HFFc6 (cell line): ENCODE measurements at regions not wholly inside any gene's neighbourhood (a gene's known extent, or its start where the extent isn't known, plus 50 kb on each side); places are given as distances from the start of the nearest gene placed in this dataset.
"Not testable (repeated sequence)": the region's sequence is repeated elsewhere in the genome, so short reads cannot be mapped to it uniquely, and the experiment has no call there.

Source experiments
- DNase-seq: peaks from one replicate; pipeline ENCODE4 v3.0.0-alpha.2; 2018
- H3K27ac Mint-ChIP-seq: 2 replicates; pipeline ENCODE4 v1.8.0; 2020; ENCODE audit warnings: mild to moderate bottlenecking, mixed read lengths
- H3K27me3 Mint-ChIP-seq: 2 replicates; pipeline ENCODE4 v1.8.0; 2021; ENCODE audit warnings: mild to moderate bottlenecking, moderate library complexity, mixed read lengths; ENCODE audit not compliant: insufficient read depth
- H3K36me3 Mint-ChIP-seq: 2 replicates; pipeline ENCODE4 v1.8.0; 2021; ENCODE audit warnings: low read depth, mixed read lengths
- H3K4me1 Mint-ChIP-seq: 2 replicates; pipeline ENCODE4 v1.8.0; 2020; ENCODE audit warnings: low read depth, mixed read lengths
- H3K4me3 Mint-ChIP-seq: 2 replicates; pipeline ENCODE4 v1.8.0; 2020; ENCODE audit warnings: mild to moderate bottlenecking, moderate library complexity, mixed read lengths
- H3K9me3 Mint-ChIP-seq: 2 replicates; pipeline ENCODE4 v1.8.0; 2020; ENCODE audit warnings: mild to moderate bottlenecking, mixed read lengths
- TF ChIP-seq, protein P1 (sequence below): fragments of 200-600 bp; sonication (generic); IDR thresholded peaks from 2 replicates; pipeline ENCODE4 v1.5.0; 2021; ENCODE audit warnings: antibody characterized with exemption, mild to moderate bottlenecking

DNA sequence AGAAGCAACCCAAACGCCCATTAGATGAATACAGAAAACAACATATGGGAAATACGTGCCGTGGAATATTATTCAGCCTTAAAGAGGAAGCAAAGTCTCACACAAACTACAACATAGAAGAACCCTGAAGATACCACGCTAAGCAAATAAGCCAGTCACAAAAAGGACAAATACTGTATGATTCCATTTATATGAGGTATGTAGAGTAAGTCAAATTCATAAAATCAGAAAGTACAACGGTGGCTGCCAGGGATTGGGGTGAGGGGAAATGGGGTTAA, 54.2 kb downstream of the SIPA1L2 start:
- H3K4me3 Mint-ChIP-seq = no peak overlapping the region
- no peaks in the 10 kb centered on the region for H3K4me1 Mint-ChIP-seq
- no peak for DNase-seq
- H3K36me3 Mint-ChIP-seq = peaks cover 4% of the 10 kb centered on the region; the same call in 1 of the 2 replicates
- H3K9me3 Mint-ChIP-seq = peaks cover 18% of the 10 kb centered on the region
- TF ChIP-seq, protein P1, sequence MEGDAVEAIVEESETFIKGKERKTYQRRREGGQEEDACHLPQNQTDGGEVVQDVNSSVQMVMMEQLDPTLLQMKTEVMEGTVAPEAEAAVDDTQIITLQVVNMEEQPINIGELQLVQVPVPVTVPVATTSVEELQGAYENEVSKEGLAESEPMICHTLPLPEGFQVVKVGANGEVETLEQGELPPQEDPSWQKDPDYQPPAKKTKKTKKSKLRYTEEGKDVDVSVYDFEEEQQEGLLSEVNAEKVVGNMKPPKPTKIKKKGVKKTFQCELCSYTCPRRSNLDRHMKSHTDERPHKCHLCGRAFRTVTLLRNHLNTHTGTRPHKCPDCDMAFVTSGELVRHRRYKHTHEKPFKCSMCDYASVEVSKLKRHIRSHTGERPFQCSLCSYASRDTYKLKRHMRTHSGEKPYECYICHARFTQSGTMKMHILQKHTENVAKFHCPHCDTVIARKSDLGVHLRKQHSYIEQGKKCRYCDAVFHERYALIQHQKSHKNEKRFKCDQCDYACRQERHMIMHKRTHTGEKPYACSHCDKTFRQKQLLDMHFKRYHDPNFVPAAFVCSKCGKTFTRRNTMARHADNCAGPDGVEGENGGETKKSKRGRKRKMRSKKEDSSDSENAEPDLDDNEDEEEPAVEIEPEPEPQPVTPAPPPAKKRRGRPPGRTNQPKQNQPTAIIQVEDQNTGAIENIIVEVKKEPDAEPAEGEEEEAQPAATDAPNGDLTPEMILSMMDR = no peak
- no peak overlapping the region for H3K27ac Mint-ChIP-seq
- H3K27me3 Mint-ChIP-seq = no peaks in the 10 kb centered on the region

- Mint-ChIP-seq H3K27me3 (no peaks in the 10 kb centered on the region), H3K9me3 (peaks cover 18% of the 10 kb centered on the region), H3K4me3 (no peak overlapping the region; the same call in 1 of the 2 replicates), H3K27ac (no peak overlapping the region), H3K36me3 (peaks cover 4% of the 10 kb centered on the region; the same call in 1 of the 2 replicates), H3K4me1 (no peaks in the 10 kb centered on the region)
- TF ChIP-seq, protein P1 = no peak
- DNase-seq = no peak
Measured at GRCh38 chr1:232574889-232575762, 54.8 kb downstream of the SIPA1L2 start.

DNA sequence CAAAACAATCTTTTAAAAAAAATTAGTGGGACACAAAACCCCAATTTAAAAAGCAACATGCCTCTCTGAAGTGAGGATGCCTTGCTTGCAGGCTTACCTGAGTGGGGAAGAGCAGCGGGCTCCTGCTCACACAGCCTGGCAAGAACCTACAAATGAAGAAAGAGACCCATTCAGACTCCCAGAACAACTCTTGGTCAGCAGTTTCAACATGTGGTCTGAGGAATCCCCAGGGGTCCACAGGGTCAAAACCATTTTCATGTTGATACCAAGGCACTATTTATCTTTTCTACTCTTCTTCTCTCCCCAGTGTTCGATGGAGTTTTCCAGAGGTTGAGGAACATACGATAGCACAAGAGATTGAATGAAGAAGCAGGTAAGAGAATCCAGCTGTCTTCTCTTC, 55.9 kb downstream of the SIPA1L2 start:
- H3K9me3 Mint-ChIP-seq = peaks cover 21% of the 10 kb centered on the region
- H3K4me1 Mint-ChIP-seq = no peaks in the 10 kb centered on the region
- TF ChIP-seq, protein P1 = no peak

GRCh38 chr1:232571523-232571922, 58.4 kb downstream of the SIPA1L2 start:
- peaks cover 4% of the 10 kb centered on the region; the same call in 1 of the 2 replicates for H3K36me3 Mint-ChIP-seq
- H3K27me3 Mint-ChIP-seq = no peaks in the 10 kb centered on the region
- H3K9me3 Mint-ChIP-seq = peaks cover 19% of the 10 kb centered on the region
- TF ChIP-seq, protein P1 = no peak
- no peak for DNase-seq
- H3K4me3 Mint-ChIP-seq = no peak overlapping the region
- no peaks in the 10 kb centered on the region for H3K4me1 Mint-ChIP-seq
- no peak overlapping the region for H3K27ac Mint-ChIP-seq

More for the DNA sequence above, 55.9 kb downstream of the SIPA1L2 start:
- H3K36me3 Mint-ChIP-seq = peaks cover 4% of the 10 kb centered on the region; the same call in 1 of the 2 replicates
- H3K27ac Mint-ChIP-seq = no peak overlapping the region
- DNase-seq = no peak
- no peaks in the 10 kb centered on the region for H3K27me3 Mint-ChIP-seq
- H3K4me3 Mint-ChIP-seq = no peak overlapping the region

- no peaks in the 10 kb centered on the region for H3K27me3 Mint-ChIP-seq
- H3K36me3 Mint-ChIP-seq = no peaks in the 10 kb centered on the region
- H3K27ac Mint-ChIP-seq = no peak overlapping the region
- DNase-seq = no peak
- H3K9me3 Mint-ChIP-seq = peaks cover 19% of the 10 kb centered on the region
- TF ChIP-seq, protein P1 = no peak
- H3K4me3 Mint-ChIP-seq = no peak overlapping the region
- no peaks in the 10 kb centered on the region for H3K4me1 Mint-ChIP-seq
Measured at GRCh38 chr1:232570007-232570406, 59.9 kb downstream of the SIPA1L2 start.

DNA sequence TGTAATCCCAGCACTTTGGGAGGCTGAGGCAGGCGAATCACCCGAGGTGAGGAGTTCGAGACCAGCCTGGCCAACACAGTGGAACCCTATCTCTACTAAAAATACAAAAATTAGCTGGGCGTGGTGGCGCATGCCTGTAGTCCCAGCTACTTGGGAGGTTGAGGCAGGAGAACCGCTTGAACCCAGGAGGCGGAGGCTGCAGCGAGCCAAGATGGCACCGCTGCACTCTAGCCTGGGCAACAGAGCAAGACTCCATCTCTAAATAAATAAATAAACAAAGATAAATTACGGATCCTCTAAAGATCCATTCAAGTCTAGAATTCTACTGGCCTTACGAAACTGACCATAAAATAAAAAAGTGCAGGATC, 60.4 kb downstream of the SIPA1L2 start:
- not testable (repeated sequence) for H3K4me1 Mint-ChIP-seq, DNase-seq, H3K36me3 Mint-ChIP-seq, H3K27me3 Mint-ChIP-seq, H3K4me3 Mint-ChIP-seq, H3K27ac Mint-ChIP-seq
- peaks cover 22% of the 10 kb centered on the region for H3K9me3 Mint-ChIP-seq
